Activated CD4-positive, alpha-beta T cell treated with anti-CD3 and anti-CD28 coated beads, Interleukin-2, Interleukin-6, amounts not matched to agents 100 ng/mL and 50 ng/mL, durations not matched to agents 16 hours and 8 hours (primary cell): ENCODE measurements at regions not wholly inside any gene's neighbourhood (a gene's known extent, or its start where the extent isn't known, plus 50 kb on each side); places are given as distances from the start of the nearest gene placed in this dataset.
A peak's percentile ranks its signal among the peaks of the same experiment; 100 is the strongest.

Source experiments
- DNase-seq: peaks from one replicate; pipeline ENCODE4 v3.0.0-alpha.2; 2020

DNA sequence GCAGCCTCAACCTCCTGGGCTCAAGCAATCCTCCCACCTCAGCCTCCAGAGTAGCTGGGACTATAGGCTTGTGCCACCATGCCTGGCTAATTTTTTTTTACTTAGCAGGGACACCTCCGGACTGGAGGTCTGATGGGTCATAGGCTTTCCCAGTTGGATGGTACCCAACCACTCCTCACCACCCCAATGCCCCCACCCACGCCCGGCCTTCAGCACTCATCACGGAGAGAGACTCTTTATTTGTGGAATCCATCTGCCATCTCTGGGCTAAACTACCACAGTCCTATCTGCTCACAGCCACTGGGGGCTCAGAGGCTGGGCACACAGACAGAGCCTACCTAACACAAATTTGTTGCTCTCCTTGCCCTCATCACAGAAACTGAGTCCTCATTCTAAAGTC lies 58.3 kb upstream of the STXBP1 start:
- no peak for DNase-seq

DNA sequence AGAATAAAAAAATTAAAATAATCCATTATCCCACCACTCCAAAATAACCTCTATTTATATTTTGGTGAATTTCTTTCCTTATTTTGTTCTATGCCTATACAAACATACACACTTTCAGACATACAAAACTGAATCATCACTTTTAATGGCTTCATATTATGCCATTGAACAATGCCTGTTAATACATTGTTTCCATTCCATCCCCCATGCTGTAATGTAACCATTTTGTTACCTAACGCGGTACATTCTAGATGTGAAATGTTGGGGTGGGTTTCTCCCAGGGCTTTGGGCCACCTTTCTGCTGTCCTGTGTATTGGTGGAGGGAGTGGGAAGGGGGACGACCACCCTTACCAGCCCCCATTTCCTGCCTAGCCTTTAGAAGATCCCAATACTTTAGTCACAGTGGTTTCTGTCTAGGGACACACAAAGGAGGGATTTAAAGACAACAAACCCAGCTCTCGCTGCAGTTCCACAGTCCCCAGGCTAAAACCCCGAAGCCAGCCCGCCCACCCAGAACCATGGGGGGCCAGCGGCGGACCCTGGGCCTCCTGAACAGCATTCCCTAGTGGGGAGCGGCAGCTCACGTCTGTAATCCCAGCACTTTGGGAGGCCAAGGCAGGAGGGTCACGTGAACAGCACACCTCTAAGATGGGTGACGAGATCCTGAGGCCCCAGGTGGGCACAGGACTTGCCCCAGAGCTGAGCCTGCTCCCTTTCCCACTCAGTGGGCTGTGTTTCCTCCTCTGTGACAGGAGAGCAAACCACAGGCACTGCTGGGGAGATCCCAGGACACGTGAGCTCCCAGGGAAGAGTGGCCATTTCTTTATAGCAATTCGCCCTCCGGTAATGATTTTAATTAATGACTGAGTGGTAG lies 56.9 kb upstream of the STXBP1 start:
- DNase-seq = no peak

DNA sequence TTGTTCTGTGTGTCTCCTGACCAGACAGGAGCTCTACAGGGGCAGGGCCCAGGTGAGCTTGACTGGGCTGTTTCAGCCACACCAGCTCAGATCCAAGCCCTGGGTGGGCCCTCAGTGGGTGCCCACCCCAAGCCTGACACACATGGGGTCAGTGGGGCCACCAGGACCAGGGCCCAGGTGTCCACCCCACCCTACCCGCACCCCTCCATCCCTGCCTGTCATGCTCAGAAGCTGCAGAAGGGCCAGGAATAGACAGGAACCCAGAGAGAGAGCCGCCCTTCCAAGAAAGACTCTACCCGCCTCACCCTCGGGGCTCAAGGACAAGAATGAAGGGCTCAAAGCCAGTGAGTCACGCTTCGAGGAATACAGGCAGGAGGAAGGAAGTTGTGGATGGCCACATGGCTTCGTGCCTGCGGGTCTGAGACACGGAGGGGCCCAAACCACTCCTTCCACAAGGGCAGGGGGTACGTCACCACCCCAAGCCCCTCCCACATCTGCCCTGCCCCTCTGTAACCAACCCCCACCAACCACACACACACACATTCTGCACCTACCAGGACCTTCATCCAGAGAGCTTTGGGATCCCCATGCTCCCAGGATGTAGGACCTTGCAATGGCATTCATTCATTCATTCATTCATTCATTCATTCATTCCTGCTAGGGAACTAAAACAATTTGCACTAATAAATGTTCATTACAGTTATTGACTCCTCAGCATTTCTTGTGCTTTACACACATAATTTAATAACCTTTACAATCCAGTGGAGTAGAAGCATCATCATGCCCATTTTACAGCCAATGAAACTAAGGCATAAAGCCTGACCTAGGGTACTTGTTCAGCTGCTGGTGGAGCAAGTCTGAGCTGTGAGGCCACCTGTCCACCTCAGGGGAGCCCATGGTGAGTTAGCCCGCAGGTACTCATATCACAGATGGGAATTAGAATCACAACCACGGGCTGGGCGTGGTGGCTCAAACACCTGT lies 55.9 kb upstream of the STXBP1 start:
- peak; percentile 90 for DNase-seq

DNA sequence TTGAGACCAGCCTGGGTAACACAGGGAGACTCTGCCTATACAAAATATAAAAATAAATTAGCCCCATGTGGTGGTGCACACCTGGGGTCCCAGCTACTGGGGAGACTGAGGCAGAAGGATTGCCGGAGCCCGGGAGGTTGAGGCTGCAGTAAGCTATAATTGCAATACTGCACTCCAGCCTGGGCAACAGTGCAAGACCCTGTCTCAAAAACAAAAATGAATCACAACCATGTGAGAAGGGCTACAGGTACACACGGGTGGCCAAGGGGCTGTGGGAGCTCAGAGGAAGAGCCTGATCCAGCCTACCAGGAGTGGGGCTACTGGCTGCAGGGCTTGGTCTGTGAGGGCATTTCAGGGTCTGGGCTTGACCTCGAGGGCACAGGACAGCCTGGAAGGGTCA lies 55.2 kb upstream of the STXBP1 start:
- DNase-seq = no peak

DNA sequence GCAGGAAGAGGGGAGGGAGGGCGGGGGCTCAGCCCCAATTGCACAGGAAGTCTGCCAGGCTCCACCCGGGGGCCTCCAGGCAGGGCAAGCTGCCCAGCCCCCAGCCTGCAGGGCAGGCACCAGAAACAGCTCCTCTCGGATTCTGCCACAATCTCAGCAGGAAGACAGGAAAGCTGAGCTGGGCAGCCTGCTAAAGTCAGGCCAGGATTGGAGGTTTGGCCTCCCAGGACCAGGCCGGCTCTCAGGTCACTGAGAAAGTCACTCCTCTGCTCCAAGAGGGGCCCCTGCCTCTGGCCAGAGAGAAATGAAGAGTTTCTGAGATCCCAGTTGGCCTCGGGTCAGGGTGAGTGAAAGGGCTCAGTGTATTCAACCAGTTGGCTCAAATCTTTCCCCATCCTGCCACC lies 54.6 kb upstream of the STXBP1 start:
- DNase-seq = peak; percentile 39

DNA sequence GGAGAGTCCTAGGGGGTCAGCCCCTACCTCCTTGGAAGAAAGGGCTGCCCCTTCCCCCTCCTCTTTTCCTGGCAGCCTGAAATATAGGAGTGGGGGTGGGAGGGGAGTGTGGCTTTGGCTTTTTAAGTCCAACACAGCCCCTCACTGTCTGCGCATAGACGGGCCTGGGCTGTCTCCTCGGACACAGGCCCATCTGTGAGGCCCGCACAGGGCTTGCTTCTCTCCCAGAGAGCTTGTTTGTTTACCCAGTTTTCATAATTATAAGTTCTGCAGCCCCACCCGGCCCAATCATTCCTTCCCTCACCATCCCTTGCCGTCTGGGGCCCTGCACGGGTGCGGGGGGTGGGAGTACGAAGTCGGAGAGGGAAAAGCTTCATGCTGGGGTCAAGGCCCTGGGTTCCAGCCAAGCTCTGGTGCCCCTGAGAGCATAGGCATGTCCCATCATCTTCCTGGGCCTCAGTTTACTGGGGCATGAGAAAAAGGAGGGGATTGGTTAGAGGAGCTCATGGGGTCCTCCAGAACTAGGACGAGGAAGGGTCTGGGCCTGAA lies 54.0 kb upstream of the STXBP1 start:
- no peak for DNase-seq

DNA sequence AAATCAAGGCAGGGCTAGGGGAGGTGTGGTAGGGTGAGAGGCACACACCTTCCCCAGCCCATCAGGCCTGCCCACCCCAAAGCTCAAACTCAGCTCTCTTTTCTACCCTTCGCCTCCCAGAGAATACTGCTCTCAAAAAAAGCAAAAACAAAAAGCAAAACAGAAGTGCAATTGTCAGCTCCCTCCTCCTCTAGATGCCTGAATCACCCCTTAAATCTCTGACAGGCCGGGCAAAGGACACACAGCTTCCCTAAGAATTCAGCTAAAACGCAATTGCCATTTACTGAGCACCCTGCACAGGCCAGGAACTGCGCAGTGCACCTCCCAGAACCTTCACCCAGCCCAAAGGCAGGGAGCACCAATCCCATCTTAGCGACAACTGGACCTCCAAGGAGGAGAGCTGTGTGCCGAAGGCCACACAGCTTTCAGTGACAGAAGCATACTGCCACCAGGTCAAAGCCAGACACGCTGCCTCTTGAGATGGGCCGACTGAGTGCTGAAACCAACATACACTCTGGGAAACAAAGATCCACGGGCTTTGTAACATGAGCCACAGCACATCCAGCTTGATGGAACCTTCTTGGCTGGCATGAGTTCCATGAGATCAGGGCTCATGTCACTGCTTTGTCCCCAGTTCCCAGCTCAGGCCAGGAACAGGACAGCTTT lies 53.4 kb upstream of the STXBP1 start:
- no peak for DNase-seq

DNA sequence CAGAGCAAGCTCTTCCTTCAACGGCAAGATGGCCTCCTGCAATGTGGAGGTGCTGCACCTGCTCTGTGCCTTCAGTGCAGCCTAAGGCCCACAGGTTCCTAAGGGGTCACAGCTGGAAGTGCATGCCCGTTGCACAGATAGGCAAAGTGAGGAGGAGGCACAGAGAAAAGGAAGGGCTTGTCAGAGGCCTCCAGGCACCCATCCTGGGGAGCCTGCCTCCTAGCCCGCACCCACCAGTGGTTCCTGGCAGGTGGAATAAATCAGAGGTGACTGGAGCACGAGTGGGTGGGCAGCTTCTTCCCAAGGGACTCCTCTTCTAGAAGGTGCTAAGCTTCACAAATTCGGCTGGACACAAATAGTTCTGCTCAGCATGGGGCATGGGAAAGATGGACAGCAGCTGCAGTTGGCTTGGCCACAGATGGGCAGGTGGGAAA lies 52.8 kb upstream of the STXBP1 start:
- no peak for DNase-seq

DNA sequence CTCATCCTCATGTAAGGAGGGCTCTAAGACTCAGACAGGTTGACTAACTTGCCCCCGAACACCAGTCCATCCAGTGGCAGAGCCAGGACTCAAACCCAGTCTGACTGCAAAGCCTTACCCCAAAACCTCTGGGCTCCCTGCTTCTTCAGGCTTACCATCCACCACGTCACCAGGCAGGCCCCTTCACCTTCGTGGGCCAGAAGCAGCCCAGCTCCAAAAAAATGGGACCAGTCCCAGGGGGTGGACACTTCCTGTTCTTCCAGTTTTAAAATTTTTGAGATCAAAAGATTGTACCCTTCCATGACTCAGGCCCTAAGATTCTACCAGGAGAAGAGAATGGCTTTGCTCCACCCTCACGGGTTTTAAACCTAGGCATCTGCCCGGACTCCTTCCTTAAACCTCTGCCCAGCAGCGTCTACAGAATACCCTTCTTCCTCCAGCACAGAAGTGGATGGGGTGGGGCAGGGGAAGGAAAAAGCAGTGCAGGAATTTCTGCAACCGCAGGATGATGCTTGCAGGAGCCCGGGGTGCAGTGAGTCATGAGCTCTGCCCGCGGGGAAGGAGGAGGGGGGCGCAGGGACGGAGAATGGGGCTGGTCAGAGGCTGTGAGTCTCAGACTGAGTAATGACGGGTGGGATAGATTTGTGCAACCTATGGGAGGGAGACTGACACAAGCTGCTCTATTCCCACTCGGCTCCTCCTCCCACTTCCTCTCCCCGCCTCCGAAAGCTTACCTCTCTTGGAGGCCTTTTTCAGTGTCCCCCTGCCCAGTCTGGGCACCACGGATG lies 50.4 kb upstream of the STXBP1 start:
- DNase-seq = peak; percentile 24
